ENCODE measurements at regions not wholly inside any gene's neighbourhood (a gene's known extent, or its start where the extent isn't known, plus 50 kb on each side); places are given as distances from the start of the nearest gene placed in this dataset.

DNA sequence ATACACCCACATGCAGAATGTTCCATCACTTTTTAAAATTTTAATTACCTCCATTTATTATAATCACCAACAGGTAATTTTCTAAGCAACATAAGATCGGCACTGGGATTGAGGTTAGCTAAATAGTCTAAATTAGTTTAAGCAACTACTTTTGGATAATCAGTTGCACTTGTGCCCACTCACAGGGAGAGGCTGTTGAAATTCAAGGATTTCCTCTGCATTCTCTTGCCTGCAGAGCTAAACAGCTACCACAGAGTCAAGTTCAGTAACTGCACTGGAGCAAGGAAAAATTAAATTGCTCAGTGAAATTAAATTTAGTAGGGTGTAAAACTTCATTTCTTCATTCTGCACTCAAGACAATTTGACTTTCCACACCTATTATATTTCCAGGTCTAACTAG lies 120.7 kb upstream of the CCDC28A start:
- POLR2A ChIA-PET (ENCODE audit: partially characterized antibody), result no interaction called here

More for the DNA sequence above, 120.7 kb upstream of the CCDC28A start:
- Histone ChIP-seq H3K36me3 (ENCODE audit: control insufficient read depth in 2 of 4, insufficient read depth in 4 of 4, low read length in 3 of 4) (no peaks in the 10 kb centered on the region), H3K4me1 (replicated peaks in 1 of 4; ENCODE audit: control insufficient read depth in 3 of 4, insufficient read depth in 4 of 4, low read length in 3 of 4) (no peaks in the 10 kb centered on the region), H3K56ac (replicated peaks; ENCODE audit: insufficient read length, low read depth, low read length) (no peak overlapping the region), H3K79me1 (ENCODE audit: low read depth, low read length) (peaks cover 5% of the 10 kb centered on the region; the same call in 1 of the 2 replicates), H3K23ac (ENCODE audit: insufficient read length) (no peak overlapping the region), H4K20me1 (replicated peaks in 1 of 2; ENCODE audit: control insufficient read depth in 1 of 2, insufficient read depth in 2 of 2, low read length in 2 of 2) (no peaks in the 10 kb centered on the region), H3K9ac (replicated peaks in 1 of 4; ENCODE audit: extremely low read depth in 1 of 4, low read depth in 3 of 4, low read length in 3 of 4) (no peak overlapping the region), H4K8ac (ENCODE audit: extremely low read depth, insufficient read depth, low read length) (no peak overlapping the region), H3K79me2 (ENCODE audit: control insufficient read depth in 1 of 2, insufficient read depth in 2 of 2, low read length in 2 of 2) (peaks cover 0 to 27% of the 10 kb centered on the region in 2 experiments; a peak in 2 of 4 replicates), H3K27me3 (replicated peaks in 1 of 4; ENCODE audit: control insufficient read depth in 3 of 4, extremely low read depth in 1 of 4, insufficient read depth in 3 of 4, low read length in 3 of 4) (no peaks in the 10 kb centered on the region), H3K4me3 (ENCODE audit: extremely low read depth in 1 of 4, insufficient read depth in 2 of 4, low read depth in 3 of 4, low read length in 4 of 4) (no peak overlapping the region), H2AK5ac (ENCODE audit: low read depth, low read length) (no peak overlapping the region), H3K9me3 (ENCODE audit: insufficient read depth in 2 of 2, low read depth in 1 of 2, low read length in 1 of 2) (no peaks in the 10 kb centered on the region), H4K5ac (ENCODE audit: insufficient read length, low read depth, low read length) (no peak overlapping the region), H3K27ac (ENCODE audit: low read depth, low read length) (no peak overlapping the region), H2BK12ac (ENCODE audit: low read depth, low read length) (no peak overlapping the region), H2BK20ac (ENCODE audit: low read length) (no peak overlapping the region), H3K14ac (ENCODE audit: insufficient read length) (no peak overlapping the region), H3K18ac (ENCODE audit: extremely low read depth, low read length) (no peak overlapping the region), H4K91ac (replicated peaks; ENCODE audit: insufficient read length, low read length) (no peak overlapping the region), H2BK120ac (replicated peaks; ENCODE audit: low read depth, low read length) (no peak overlapping the region), H3K4ac (replicated peaks; ENCODE audit: insufficient read length, low read depth, low read length) (no peak overlapping the region), H3K23me2 (ENCODE audit: low read depth, low read length) (no peaks in the 10 kb centered on the region), H3K4me2 (ENCODE audit: insufficient read depth in 1 of 2, low read depth in 2 of 2, low read length in 2 of 2) (no peak overlapping the region), H2BK15ac (ENCODE audit: low read length) (no peak overlapping the region), H2AFZ (ENCODE audit: low read length) (no peak overlapping the region), H2BK5ac (ENCODE audit: low read depth, low read length) (no peak overlapping the region)
- FAIRE-seq, result no peak
- no peak for TF ChIP-seq TAF1 (IDR thresholded peaks at IDR 0.05; ENCODE audit: low read depth, low read length)
- no peak for TF ChIP-seq SP4 (IDR thresholded peaks at IDR 0.05; ENCODE audit: low read length)
- no peak for TF ChIP-seq SIX5 (IDR thresholded peaks at IDR 0.05; ENCODE audit: low read depth, low read length)
- no peak for TF ChIP-seq EGR1 (IDR thresholded peaks at IDR 0.05; ENCODE audit: borderline replicate concordance, low read depth, low read length)
- TF ChIP-seq KDM5A (IDR thresholded peaks at IDR 0.05; ENCODE audit: low read length), result no peak
- no peak for TF ChIP-seq KDM1A (IDR thresholded peaks at IDR 0.05; ENCODE audit: borderline replicate concordance, low read length)
- TF ChIP-seq ASH2L (IDR thresholded peaks at IDR 0.05; ENCODE audit: low read length), result no peak
- TF ChIP-seq RAD21 (IDR thresholded peaks at IDR 0.05 in 1 of 2, conservative IDR thresholded peaks at IDR 0.05 in 1 of 2; ENCODE audit: low read depth in 2 of 2, low read length in 2 of 2), result no peak
- no peak for DNase-seq (ENCODE audit: low read depth in 1 of 2, low spot score in 2 of 2)
- 77% methylated on average over 1 of the region's 1 CpG; no CpG with 5 or more reads in 1 of the 2 experiments for WGBS, 2 experiments (ENCODE audit: extremely low coverage in 1 of 2, insufficient coverage in 1 of 2, insufficient read length in 1 of 2, insufficient replicate concordance in 2 of 2, low coverage in 1 of 2, low lambda C conversion rate in 2 of 2, missing lambda C conversion rate in 1 of 2)
- CTCF ChIA-PET (ENCODE audit: partially characterized antibody), result no interaction called here
